NCI-H1105 treated with DMSO at 0.1 percent for 48 hours (cell line): ENCODE measurements at regions not wholly inside any gene's neighbourhood (a gene's known extent, or its start where the extent isn't known, plus 50 kb on each side); places are given as distances from the start of the nearest gene placed in this dataset.

ENCODE experiments used
- DNase-seq: peaks from one replicate; lab custom pipeline; 2025; lab: John Stamatoyannopoulos, UW

- no peak for DNase-seq
These were observed 448.7 kb downstream of the CMPK2 start for GRCh38 chr2:6417050-6417449.

- no peak for DNase-seq
These were observed 447.4 kb downstream of the CMPK2 start for GRCh38 chr2:6418291-6418690.

GRCh38 chr2:6421138-6421730, 444.5 kb downstream of the CMPK2 start:
- DNase-seq = no peak

DNA sequence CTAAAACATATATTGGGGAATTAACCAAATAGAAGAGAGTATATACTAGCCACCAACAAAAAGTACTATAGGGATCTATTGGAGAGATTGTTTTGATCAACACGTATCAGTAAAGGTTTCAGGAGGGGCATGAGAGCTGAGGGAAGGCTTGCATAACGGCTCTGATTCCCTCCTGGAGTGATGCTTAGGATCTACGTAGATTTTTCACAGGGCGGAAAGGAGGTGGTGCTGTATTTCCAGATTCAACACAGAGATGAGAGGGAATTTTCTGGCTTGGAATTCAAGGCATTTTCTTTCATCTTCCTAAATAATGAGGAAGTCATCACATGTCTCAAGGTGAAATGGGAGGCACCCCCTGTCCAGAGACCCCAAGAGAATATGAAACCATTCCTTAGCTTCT, 443.8 kb downstream of the CMPK2 start:
- no peak for DNase-seq

DNA sequence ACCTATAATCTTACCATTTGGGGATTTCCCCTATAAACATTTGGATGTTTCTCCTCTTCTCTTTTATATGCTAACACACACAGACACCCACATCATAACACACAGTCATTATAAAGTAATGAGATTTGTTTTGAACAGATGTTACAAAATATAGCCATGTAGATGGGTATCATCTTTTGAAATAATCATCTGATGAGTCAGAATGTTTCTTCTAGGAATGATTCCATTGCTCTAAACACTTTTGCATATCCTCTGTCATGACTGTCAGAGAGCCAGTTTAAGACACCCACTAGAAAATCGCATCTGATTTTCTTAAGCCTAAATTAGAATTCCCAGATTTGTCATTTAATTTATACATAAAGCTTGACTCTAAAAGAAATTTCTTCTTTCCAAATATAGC, 442.6 kb downstream of the CMPK2 start:
- DNase-seq = no peak

DNA sequence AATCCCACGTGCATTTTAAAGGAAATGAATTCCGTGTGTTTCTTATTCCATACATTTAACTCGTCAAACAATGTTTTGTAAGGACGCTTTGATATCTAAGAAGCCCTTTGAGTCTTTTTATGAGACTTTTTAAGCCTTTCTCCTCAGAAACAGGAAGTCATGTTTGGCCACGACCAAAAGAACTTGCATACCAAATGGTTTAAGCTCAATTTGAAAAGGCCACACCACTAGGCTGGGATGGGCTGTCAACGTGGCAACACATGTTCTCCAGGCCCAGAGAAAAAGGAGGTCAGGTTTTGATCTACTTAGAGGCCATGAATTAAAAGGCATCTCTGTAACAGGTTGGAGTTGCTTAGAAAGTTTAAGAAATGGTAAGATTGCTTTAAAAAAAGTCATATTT, 441.8 kb downstream of the CMPK2 start:
- DNase-seq = no peak

DNA sequence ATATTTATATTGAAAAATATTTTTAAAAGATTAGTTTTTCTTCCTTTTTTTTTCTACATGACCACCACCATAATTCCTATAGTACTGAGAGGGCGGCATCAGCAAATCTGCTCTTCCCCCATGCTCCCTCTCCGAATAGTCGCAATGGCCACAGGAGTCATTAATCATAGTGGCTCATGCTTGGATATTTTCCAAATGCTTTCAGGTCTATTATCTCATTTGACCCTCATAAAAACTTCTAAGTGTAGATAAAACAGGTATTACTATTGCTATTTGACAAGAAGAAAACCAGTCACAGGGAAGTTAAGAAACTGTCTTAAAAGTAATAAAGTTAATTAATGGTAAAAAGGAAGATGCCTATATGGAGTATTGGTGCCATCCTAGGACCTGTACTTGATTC, 440.7 kb downstream of the CMPK2 start:
- DNase-seq = no peak

- no peak for DNase-seq
These were observed 436.3 kb downstream of the CMPK2 start for GRCh38 chr2:6429210-6429986.

DNA sequence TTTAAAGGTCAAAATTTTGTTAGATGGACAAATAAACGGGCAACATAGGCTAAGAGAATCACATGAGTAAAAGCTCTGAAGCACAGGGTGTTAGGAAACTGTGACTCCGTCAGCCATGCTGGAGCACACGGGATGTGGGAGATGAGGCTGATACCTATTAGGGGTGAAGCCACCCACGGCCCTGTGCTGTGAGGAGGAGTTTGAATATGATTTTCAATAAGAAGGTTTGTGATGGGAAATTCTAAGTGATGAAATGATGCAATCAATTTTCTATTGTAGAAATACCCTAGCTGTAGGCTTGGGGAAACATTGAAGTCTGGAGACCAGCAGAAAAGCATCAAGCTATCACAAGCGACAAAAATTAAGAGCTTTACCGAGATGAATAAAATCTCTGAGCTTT, 431.3 kb downstream of the CMPK2 start:
- DNase-seq = no peak

GRCh38 chr2:6441800-6442199, 423.9 kb downstream of the CMPK2 start:
- no peak for DNase-seq

DNA sequence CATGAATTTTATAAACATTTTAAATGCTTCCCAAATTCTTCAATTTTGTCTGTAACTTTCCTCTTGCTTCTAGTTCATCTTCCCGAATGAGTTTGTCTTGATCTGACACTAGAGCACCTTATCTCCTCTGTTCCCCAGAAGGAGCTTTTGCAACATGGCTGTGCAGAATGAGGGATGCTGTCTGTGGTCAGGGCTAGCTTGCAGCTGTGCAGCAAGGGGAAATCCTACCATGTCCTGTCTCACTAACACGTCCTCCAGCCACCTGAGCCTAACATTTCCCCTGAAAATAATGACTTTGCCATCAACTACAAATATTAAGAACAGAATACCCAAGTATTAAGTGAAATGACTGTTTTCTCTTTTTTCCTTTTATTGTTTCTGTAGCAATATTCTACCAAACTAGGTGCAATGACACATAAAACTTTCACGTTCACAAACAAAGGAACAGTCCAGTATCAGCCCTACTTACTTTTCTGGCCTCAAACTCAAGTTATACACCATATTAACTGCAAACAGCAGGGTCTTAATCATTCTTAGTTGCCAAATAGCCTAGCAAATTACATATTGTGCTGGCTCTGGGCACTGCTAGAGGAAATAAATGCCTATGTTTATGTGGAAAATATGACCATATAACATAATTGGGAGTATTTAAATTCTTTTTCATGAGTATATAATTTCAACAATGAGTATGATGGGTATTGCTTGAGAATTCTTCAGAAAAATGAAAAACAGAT, 423.3 kb downstream of the CMPK2 start:
- DNase-seq = no peak

GRCh38 chr2:6443061-6443823, 422.5 kb downstream of the CMPK2 start:
- DNase-seq = no peak

- DNase-seq = no peak
These were observed 421.2 kb downstream of the CMPK2 start for GRCh38 chr2:6444514-6444913.

GRCh38 chr2:6445156-6445555, 420.6 kb downstream of the CMPK2 start:
- no peak for DNase-seq

DNA sequence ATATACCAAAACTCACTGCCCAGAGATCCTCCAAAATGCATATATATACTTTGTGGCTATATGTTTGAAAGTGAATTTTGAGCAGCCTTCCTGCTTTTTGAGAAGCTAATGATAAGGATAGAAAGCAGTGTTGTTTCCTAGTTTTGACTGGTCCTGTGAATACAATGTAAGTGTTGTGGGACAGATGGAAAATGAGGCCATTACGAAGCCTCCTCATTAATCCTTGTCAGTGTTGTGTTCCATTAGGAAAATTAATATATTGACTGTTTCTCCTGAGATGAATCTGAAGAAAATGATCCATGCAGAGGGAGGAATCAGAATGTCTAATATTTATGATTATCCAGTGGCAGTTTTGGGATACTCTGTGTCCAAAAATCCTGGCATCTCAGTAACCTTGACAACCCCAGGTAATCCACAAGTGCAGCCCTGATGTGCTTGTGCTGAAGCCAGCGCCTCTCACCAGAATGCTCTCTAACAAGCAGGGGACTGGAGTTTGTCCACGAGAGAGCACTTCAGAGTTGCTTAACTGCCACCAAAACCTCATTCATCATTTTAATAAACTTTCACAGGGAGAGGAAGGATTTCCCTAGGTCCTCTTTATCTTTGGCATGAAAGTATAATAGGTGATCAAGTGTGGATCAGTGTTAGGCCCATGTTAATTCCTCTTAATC, 418.6 kb downstream of the CMPK2 start:
- DNase-seq = no peak

DNA sequence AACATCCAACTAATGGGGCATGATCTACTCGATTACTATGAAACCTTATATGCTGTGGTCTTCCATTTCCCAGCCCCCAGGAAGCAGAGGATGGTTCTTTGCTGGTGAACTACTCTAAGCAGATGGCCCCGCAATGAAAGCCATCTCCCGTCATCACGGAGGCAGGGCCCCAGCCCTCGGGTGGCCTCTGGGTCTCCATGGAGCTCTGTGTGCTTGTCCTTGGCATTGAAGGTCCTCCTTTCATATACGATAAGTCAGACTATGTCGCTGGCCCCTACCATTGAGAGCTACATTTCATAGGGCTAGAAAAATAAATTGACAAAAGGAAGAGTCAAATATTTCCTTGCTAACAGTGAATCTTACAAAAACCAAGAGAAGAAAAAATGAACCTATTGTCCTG, 416.8 kb downstream of the CMPK2 start:
- DNase-seq = no peak

DNA sequence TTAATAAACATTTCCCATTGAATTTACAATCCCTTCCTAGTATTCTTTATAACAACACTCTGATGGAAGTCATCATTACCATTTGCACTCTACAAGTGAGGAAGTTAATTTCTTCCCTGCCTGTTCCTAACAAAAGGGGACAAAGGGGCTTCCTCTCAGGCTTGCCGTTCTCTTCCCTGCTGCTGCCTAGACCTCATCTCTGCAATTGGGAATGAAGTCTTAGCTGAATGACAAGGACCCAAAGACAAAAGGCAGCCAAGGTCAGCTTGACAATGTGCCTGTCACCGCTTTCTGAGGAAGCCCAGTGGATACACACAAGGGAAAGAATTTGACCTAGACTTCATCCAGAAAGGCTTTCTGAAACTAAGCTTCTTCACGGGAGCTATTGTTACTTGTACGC, 416.4 kb downstream of the CMPK2 start:
- DNase-seq = no peak

GRCh38 chr2:6452702-6453481, 412.8 kb downstream of the CMPK2 start:
- no peak for DNase-seq

- no peak for DNase-seq
These were observed 411.3 kb downstream of the CMPK2 start for GRCh38 chr2:6454286-6454990.

DNA sequence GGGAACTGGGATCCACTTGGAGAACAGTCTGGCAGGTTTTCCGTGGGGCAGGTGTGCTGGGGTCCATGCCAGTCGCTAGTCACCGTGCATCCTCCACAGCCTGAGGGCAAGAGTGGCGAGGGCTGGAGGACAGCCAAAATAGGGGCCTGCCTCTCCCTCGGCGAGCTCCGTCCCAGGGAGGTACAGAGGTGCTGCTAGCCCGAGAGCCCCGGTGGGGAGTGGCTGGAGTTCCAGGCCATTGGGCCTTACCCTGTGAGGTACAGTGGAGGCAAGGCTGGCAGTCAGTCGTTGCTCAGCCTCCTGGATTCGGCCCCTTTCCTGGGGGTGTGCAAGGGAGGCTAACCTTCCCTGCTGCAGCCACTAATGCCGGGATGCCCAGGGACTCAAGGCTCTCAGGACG, 406.6 kb downstream of the CMPK2 start:
- no peak for DNase-seq

- DNase-seq = no peak
These were observed 395.2 kb downstream of the CMPK2 start for GRCh38 chr2:6470518-6470917.
